ENCODE measurements at regions not wholly inside any gene's neighbourhood (a gene's known extent, or its start where the extent isn't known, plus 50 kb on each side); places are given as distances from the start of the nearest gene placed in this dataset.

DNA sequence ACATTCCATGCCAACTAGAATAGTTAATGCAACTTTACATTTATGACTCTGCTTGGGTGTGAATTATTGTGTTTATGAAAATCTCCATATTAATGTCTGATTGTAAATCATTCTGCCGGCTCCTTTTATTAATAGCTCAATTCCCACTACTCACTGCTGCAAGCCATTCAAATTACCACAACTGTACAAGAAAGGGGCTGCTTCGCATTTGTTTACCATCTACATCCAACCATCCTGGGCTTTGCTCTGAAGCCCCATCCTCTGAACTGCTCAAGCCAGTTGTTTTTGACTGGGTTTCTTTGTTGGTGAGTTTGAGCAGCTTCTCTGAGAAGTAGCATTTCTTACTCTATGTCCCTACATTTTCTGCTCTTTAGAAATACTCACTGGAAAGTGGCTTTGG, 451.6 kb upstream of the CADM1 start:
- TF ChIP-seq, protein P1, sequence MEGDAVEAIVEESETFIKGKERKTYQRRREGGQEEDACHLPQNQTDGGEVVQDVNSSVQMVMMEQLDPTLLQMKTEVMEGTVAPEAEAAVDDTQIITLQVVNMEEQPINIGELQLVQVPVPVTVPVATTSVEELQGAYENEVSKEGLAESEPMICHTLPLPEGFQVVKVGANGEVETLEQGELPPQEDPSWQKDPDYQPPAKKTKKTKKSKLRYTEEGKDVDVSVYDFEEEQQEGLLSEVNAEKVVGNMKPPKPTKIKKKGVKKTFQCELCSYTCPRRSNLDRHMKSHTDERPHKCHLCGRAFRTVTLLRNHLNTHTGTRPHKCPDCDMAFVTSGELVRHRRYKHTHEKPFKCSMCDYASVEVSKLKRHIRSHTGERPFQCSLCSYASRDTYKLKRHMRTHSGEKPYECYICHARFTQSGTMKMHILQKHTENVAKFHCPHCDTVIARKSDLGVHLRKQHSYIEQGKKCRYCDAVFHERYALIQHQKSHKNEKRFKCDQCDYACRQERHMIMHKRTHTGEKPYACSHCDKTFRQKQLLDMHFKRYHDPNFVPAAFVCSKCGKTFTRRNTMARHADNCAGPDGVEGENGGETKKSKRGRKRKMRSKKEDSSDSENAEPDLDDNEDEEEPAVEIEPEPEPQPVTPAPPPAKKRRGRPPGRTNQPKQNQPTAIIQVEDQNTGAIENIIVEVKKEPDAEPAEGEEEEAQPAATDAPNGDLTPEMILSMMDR (IDR thresholded peaks at IDR 0.05) = no peak
- TF ChIP-seq EP300 (IDR thresholded peaks at IDR 0.05) = no peak
- no peak for TF ChIP-seq POLR2A (IDR thresholded peaks at IDR 0.05)
